ENCODE measurements at regions not wholly inside any gene's neighbourhood (a gene's known extent, or its start where the extent isn't known, plus 50 kb on each side); places are given as distances from the start of the nearest gene placed in this dataset.

GRCh38 chr5:83865579-83865978, 144.9 kb upstream of the HAPLN1 start:
- TF ChIP-seq GATA2 (IDR thresholded peaks at IDR 0.05; ENCODE audit: low read depth, low read length) (no peak), GATA3 (IDR thresholded peaks at IDR 0.05; ENCODE audit: low read depth, low read length) (no peak)
